Activated CD4-positive, alpha-beta T cell treated with anti-CD3 and anti-CD28 coated beads, Interleukin-2, amount 50 U/mL, for 1 hour (primary cell): ENCODE measurements at regions not wholly inside any gene's neighbourhood (a gene's known extent, or its start where the extent isn't known, plus 50 kb on each side); places are given as distances from the start of the nearest gene placed in this dataset.

Experiments
- DNase-seq: peaks from one replicate; pipeline ENCODE4 v3.0.0-alpha.2; 2020

- DNase-seq, result no peak
Observed at GRCh38 chr9:119443179-119443578, 73.9 kb upstream of the BRINP1 start.

DNA sequence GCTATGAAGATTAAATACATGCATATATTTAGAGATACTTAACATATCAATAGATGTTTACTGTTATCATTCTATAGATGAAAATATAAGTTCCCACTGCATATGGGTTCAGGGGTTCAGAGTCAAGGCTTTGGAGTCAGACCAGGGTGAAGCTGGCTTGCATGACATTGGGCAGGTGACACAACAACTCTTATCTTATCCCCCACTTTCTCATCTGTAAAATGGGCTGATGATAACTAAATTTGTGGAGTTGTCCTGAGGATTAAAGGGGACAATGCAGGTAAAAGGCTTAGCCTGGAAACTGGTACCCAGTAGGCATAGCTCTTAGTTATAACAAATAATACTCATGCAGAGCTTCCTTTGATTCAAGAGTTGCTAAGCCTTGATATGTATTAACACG lies 72.6 kb upstream of the BRINP1 start:
- no peak for DNase-seq

- no peak for DNase-seq
Observed at GRCh38 chr9:119441338-119441737, 72.1 kb upstream of the BRINP1 start.

GRCh38 chr9:119436261-119436660 lies 67.0 kb upstream of the BRINP1 start:
- no peak for DNase-seq

- DNase-seq, result no peak
Observed at GRCh38 chr9:119435076-119435475, 65.8 kb upstream of the BRINP1 start.

GRCh38 chr9:119432428-119432827 lies 63.2 kb upstream of the BRINP1 start:
- no peak for DNase-seq

DNA sequence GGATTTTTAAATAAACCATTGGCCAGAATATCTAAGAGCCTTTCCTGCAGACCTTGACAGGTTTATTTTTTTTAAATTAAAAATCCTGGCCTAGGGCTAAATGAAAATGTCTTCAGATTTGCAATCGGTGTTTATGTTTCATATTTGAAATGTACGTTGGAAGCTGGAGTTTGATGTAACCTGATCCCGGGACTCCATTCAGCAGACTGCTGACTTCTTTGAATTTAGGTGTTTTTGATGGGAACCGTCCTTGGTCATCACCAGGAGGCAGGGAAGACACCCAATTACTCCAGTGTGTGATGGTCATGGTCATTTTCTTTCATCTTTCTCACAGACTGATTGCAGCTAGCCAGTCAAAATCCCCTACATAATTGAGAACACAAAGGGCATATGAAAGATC lies 60.1 kb upstream of the BRINP1 start:
- no peak for DNase-seq

DNA sequence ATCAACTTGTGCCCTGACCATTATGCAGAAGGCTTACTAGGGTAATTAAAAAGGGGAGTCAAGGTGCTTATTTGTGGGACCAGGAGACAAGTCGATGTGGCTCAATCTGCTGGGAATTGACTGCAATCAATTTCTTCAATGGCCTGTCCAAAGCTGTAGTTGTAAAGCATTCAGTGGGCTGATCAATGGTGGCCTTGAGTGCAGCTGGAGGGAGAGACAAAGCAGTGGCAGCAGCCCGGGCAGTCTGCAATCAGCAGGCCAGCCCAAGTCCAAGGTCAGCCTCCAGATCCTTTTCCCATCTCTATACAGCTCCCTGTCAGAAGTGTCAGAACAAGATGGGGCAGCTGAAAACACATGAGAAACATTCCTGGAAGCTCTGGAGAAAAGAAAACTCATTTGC lies 51.0 kb upstream of the BRINP1 start:
- DNase-seq, result no peak
